HepG2 (cell line): ENCODE measurements at regions not wholly inside any gene's neighbourhood (a gene's known extent, or its start where the extent isn't known, plus 50 kb on each side); places are given as distances from the start of the nearest gene placed in this dataset.

Experiments
- ATAC-seq: fragments of 200-7000 bp; cut with Tn5 transposase; 3 replicates; pipeline ENCODE4 v1.9.1; 2020; ENCODE audit warnings: mild to moderate bottlenecking, moderate library complexity
- BruUV-seq: library from RNA; stranded (reverse); fragments of 400-500 nt; replicated peaks from 2 replicates; lab custom pipeline; 2021; lab: Mats Ljungman, UMichigan
- CTCF ChIA-PET: fragments of 300-600 bp; formaldehyde crosslinking; extraction: SDS; loops from one replicate; lab custom pipeline; 2021; ENCODE audit warnings: low total read pairs, inconsistent platforms, low intra/inter-chr PET ratio; lab: Yijun Ruan, JAX
- POLR2A ChIA-PET: fragments of 350-600 bp; sonication (Branson Sonifier 250); formaldehyde crosslinking; loops from one replicate; lab custom pipeline; 2020; ENCODE audit warnings: antibody characterized with exemption, inconsistent platforms; lab: Yijun Ruan, JAX
- DNase-seq: peaks from one replicate; pipeline ENCODE4 v3.0.0-alpha.2; 2015; ENCODE audit warnings: low spot score
- FAIRE-seq: peaks from 3 replicates; lab custom pipeline; 2011; peaks lifted over from hg19 to GRCh38; lab: Jason Lieb, UNC
- H2AFZ ChIP-seq: one replicate; pipeline ENCODE4 v1.6.1; 2011; ENCODE audit warnings: low read length, inconsistent platforms
- H3K27ac ChIP-seq: fragments of 300-600 bp; 3 replicates; pipeline ENCODE4 v1.8.0; 2011; ENCODE audit warnings: mixed run types, mild to moderate bottlenecking, mixed read lengths, low read length, inconsistent platforms; ENCODE audit not compliant: insufficient read depth; ENCODE audit errors: extremely low read length
- H3K27me3 ChIP-seq, 2 experiments: fragments of 200-600 bp in 1 of 2; 2 replicates in 1 of 2; 3 replicates in 1 of 2; pipeline versions ENCODE4 v1.6.0 to v1.8.0; 2011; ENCODE audit warnings: low read length in 2 of 2, mild to moderate bottlenecking in 2 of 2, moderate library complexity in 2 of 2, inconsistent platforms in 1 of 2; ENCODE audit not compliant: insufficient read depth in 2 of 2, control insufficient read depth in 1 of 2
- H3K36me3 ChIP-seq, 2 experiments: fragments of 200-600 bp in 1 of 2; replicated peaks in 1 of 2; 2 replicates in 1 of 2; 3 replicates in 1 of 2; pipeline versions ENCODE4 v1.5.1 to v1.8.0; 2011; ENCODE audit warnings: low read length in 2 of 2, inconsistent platforms in 1 of 2; ENCODE audit not compliant: insufficient read depth in 2 of 2, control insufficient read depth in 1 of 2
- H3K4me1 ChIP-seq: 2 replicates; pipeline ENCODE4 v1.5.1; 2012; ENCODE audit warnings: low read length, inconsistent platforms; ENCODE audit not compliant: insufficient read depth
- H3K4me2 ChIP-seq: 2 replicates; pipeline ENCODE4 v1.6.0; 2011; ENCODE audit warnings: low read depth, low read length, inconsistent platforms
- H3K4me3 ChIP-seq, 3 experiments: fragments of 200-600 bp in 1 of 3; sonication (generic), shearing (Covaris generic) in 1 of 3; replicated peaks in 1 of 3; 2 replicates each; pipeline ENCODE4 v1.5.1; 2011 to 2016; ENCODE audit warnings: low read length in 3 of 3, inconsistent platforms in 2 of 3, low read depth in 2 of 3, mild to moderate bottlenecking in 2 of 3, control low read depth in 1 of 3, mixed read lengths in 1 of 3; ENCODE audit not compliant: insufficient read depth in 1 of 3
- H3K79me2 ChIP-seq: one replicate; pipeline ENCODE4 v1.6.1; 2011; ENCODE audit warnings: low read length, inconsistent platforms; ENCODE audit not compliant: insufficient read depth
- H3K9ac ChIP-seq: 2 replicates; pipeline ENCODE4 v1.6.0; 2011; ENCODE audit warnings: mild to moderate bottlenecking, low read depth, low read length, inconsistent platforms; ENCODE audit not compliant: insufficient read depth
- H3K9me3 ChIP-seq: 2 replicates; pipeline ENCODE4 v1.5.1; 2012; ENCODE audit warnings: mild to moderate bottlenecking, low read length
- H4K20me1 ChIP-seq: 2 replicates; pipeline ENCODE4 v1.6.0; 2011; ENCODE audit warnings: inconsistent platforms, mild to moderate bottlenecking, low read length, moderate library complexity; ENCODE audit not compliant: insufficient read depth
- ATF7-NPFF ChIP-seq: sonication (generic); formaldehyde crosslinking; IDR thresholded peaks from 2 replicates; pipeline ENCODE4 v1.8.1; 2023; ENCODE audit warnings: mild to moderate bottlenecking, low read depth, missing genetic modification reagents, moderate library complexity
- CREM ChIP-seq, 2 experiments: sonication (generic) in 1 of 2; formaldehyde crosslinking in 1 of 2; IDR thresholded peaks; 2 replicates each; pipeline versions ENCODE4 v1.4.0 to v1.6.1; 2016 to 2020; ENCODE audit warnings: antibody characterized with exemption in 1 of 2, mild to moderate bottlenecking in 1 of 2, missing genetic modification reagents in 1 of 2
- DNMT3B ChIP-seq: conservative IDR thresholded peaks from 2 replicates; pipeline ENCODE4 v1.6.1; 2016; ENCODE audit warnings: missing biosample characterization, control low read depth
- E2F1 ChIP-seq: sonication (generic); formaldehyde crosslinking; IDR thresholded peaks from 2 replicates; pipeline ENCODE4 v1.5.0; 2020; ENCODE audit warnings: missing genetic modification reagents
- ESRRA ChIP-seq: sonication (generic); formaldehyde crosslinking; IDR thresholded peaks from 2 replicates; pipeline ENCODE4 v1.5.1; 2020; ENCODE audit warnings: mild to moderate bottlenecking, low read depth, missing genetic modification reagents
- MLX ChIP-seq: IDR thresholded peaks from 2 replicates; pipeline ENCODE4 v1.6.1; 2016
- NFYC ChIP-seq: IDR thresholded peaks from 2 replicates; pipeline ENCODE4 v1.6.1; 2016; ENCODE audit warnings: missing genetic modification reagents, missing compliant biosample characterization
- POGZ ChIP-seq: sonication (generic); formaldehyde crosslinking; IDR thresholded peaks from 2 replicates; pipeline ENCODE4 v1.4.0; 2020; ENCODE audit warnings: mild to moderate bottlenecking, missing genetic modification reagents
- ZNF766 ChIP-seq: sonication (generic); formaldehyde crosslinking; IDR thresholded peaks from 2 replicates; pipeline ENCODE4 v1.5.0; 2020; ENCODE audit warnings: missing genetic modification reagents, borderline replicate concordance
- ZNF788 ChIP-seq: sonication (generic); formaldehyde crosslinking; IDR thresholded peaks from 2 replicates; pipeline ENCODE4 v1.5.0; 2020; ENCODE audit warnings: mild to moderate bottlenecking, missing genetic modification reagents, borderline replicate concordance
- ZUFSP ChIP-seq: sonication (generic); formaldehyde crosslinking; IDR thresholded peaks from 2 replicates; pipeline ENCODE4 v1.9.0; 2021; ENCODE audit warnings: missing genetic modification reagents, mild to moderate bottlenecking, borderline replicate concordance
- in situ Hi-C: cut with HindIII; loops from 2 replicates; pipeline ENCODE4 v1.10.0; 2017; ENCODE audit warnings: low pct_unique_long_range_greater_than_20kb; ENCODE audit not compliant: extremely low pct_ligation_motif_present
- intact Hi-C: fragments of 100-400 bp; cut with micrococcal nuclease; formaldehyde crosslinking; loops from one replicate; pipeline ENCODE4 v1.10.0; 2022; ENCODE audit not compliant: unreplicated experiment

- intact Hi-C loops (no loop called here), in situ Hi-C loops (no loop called here)
- no peak for TF ChIP-seq CREM (IDR thresholded peaks at IDR 0.05)
- no peak for TF ChIP-seq CREM (CRISPR knock-in tag; IDR thresholded peaks at IDR 0.05)
- no peak for TF ChIP-seq DNMT3B (CRISPR knock-in tag)
- TF ChIP-seq ESRRA, result no peak
- no peak for TF ChIP-seq ZNF788 (CRISPR knock-in tag)
- no peak for TF ChIP-seq ZUFSP (CRISPR knock-in tag)
- no peak for TF ChIP-seq E2F1 (CRISPR knock-in tag)
- no peak for TF ChIP-seq MLX (CRISPR knock-in tag)
- no peak for TF ChIP-seq NFYC (CRISPR knock-in tag)
- TF ChIP-seq POGZ (CRISPR knock-in tag), result no peak
- no peak for TF ChIP-seq ATF7-NPFF
- TF ChIP-seq ZNF766 (CRISPR knock-in tag), result no peak
- Histone ChIP-seq H3K36me3 (no peaks in the 10 kb centered on the region), H3K9me3 (no peaks in the 10 kb centered on the region), H3K4me1 (no peaks in the 10 kb centered on the region), H3K27ac (no peak overlapping the region), H3K79me2 (no peaks in the 10 kb centered on the region), H4K20me1 (no peaks in the 10 kb centered on the region), H3K9ac (no peak overlapping the region), H3K4me3 (no peak overlapping the region), H3K4me2 (no peak overlapping the region), H2AFZ (no peak overlapping the region), H3K27me3 (no peaks in the 10 kb centered on the region)
- no peak for ATAC-seq
- FAIRE-seq, result no peak
- no TSS peak for BruUV-seq
- POLR2A ChIA-PET, result no interaction called here
- CTCF ChIA-PET, result no interaction called here
- no peak for DNase-seq
Observed at GRCh38 chr9:1340390-1340789, 290.2 kb downstream of the DMRT2 start.
